ENCODE measurements at regions not wholly inside any gene's neighbourhood (a gene's known extent, or its start where the extent isn't known, plus 50 kb on each side); places are given as distances from the start of the nearest gene placed in this dataset.

DNA sequence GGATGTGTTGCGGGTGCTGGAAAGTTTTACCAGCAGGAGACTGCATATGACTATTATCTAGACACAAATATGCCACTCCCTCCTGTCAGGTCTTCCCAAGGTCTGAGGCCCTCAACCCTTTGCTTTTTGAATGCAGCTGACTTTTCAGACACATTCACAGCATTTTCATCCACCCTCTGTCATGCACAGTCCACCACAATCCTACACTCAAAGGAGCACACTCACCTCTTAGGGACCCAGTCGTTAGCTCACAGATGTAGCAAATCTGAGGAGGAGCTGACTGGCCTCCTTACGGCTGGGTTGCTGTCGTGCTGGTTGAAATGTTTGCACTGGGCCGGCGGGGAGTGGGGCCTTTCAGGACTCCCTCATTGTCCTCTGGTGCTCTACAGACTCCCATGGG, 479.4 kb downstream of the IRS2 start:
- Mint-ChIP-seq H3K27ac (ENCODE audit: unreplicated experiment) (no peak overlapping the region), H3K4me1 (ENCODE audit: low read depth, unreplicated experiment) (no peaks in the 10 kb centered on the region), H3K9me3 (ENCODE audit: unreplicated experiment) (peaks cover 2% of the 10 kb centered on the region), H3K4me3 (ENCODE audit: unreplicated experiment) (no peak overlapping the region), H3K27me3 (ENCODE audit: low read depth, unreplicated experiment) (peaks cover 4% of the 10 kb centered on the region), H3K36me3 (ENCODE audit: low read depth, unreplicated experiment) (no peaks in the 10 kb centered on the region)
- Histone ChIP-seq H3K9me3 (ENCODE audit: insufficient read depth, low read depth, low read length) (no peaks in the 10 kb centered on the region), H3K27ac (ENCODE audit: low read depth, low read length) (no peak overlapping the region), H3K79me2 (ENCODE audit: insufficient read depth, low read length) (no peaks in the 10 kb centered on the region), H4K20me1 (ENCODE audit: insufficient read depth, low read length) (no peaks in the 10 kb centered on the region), H2AFZ (ENCODE audit: low read depth, low read length) (no peak overlapping the region), H3K36me3 (ENCODE audit: insufficient read depth, low read length) (no peaks in the 10 kb centered on the region), H3K9ac (ENCODE audit: low read length) (no peak overlapping the region), H3K4me3 (ENCODE audit: insufficient read depth, low read depth, low read length) (no peak overlapping the region), H3K4me2 (ENCODE audit: low read length) (no peak overlapping the region), H3K4me1 (ENCODE audit: insufficient read depth, low read length) (no peaks in the 10 kb centered on the region), H3K27me3 (ENCODE audit: insufficient read depth, low read length) (no peaks in the 10 kb centered on the region)
- FAIRE-seq (no peak), DNase-seq (ENCODE audit: low read depth) (peak; percentile 45)
- TF ChIP-seq EZH2 (IDR thresholded peaks at IDR 0.05; ENCODE audit: insufficient read depth, low read length) (no peak), CTCF (IDR thresholded peaks at IDR 0.05; ENCODE audit: insufficient read depth, low read depth, low read length) (no peak)

DNA sequence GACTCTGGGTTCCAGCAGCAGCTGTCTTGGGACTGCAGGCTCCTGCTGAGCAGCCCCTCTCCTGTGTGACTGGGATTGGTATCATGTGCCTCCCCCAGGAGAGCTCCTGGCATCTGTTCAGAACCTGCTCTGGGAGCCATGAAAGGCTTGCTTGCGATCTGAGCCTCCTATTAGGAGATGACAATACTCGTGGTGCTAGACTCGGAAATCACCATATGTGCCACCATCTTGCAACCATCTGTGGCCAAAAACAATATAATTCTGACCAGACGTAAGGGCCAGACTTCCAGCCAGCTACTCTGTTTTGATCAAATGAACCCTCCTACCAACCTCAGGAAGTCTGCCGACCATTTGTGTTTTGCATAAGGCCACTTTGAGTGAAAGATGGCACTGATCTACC, 484.7 kb downstream of the IRS2 start:
- Histone ChIP-seq H4K20me1 (ENCODE audit: insufficient read depth, low read length) (no peaks in the 10 kb centered on the region), H3K27me3 (ENCODE audit: insufficient read depth, low read length) (no peaks in the 10 kb centered on the region), H3K4me1 (ENCODE audit: insufficient read depth, low read length) (peaks cover 13% of the 10 kb centered on the region), H3K79me2 (ENCODE audit: insufficient read depth, low read length) (no peaks in the 10 kb centered on the region), H3K36me3 (ENCODE audit: insufficient read depth, low read length) (no peaks in the 10 kb centered on the region), H3K9me3 (ENCODE audit: insufficient read depth, low read depth, low read length) (no peaks in the 10 kb centered on the region), H3K4me2 (ENCODE audit: low read length) (no peak overlapping the region), H3K27ac (ENCODE audit: low read depth, low read length) (no peak overlapping the region), H3K9ac (ENCODE audit: low read length) (no peak overlapping the region), H3K4me3 (ENCODE audit: insufficient read depth, low read depth, low read length) (no peak overlapping the region), H2AFZ (ENCODE audit: low read depth, low read length) (no peak overlapping the region)
- Mint-ChIP-seq H3K36me3 (ENCODE audit: low read depth, unreplicated experiment) (no peaks in the 10 kb centered on the region), H3K4me3 (ENCODE audit: unreplicated experiment) (no peak overlapping the region), H3K4me1 (ENCODE audit: low read depth, unreplicated experiment) (peaks cover 7% of the 10 kb centered on the region), H3K27ac (ENCODE audit: unreplicated experiment) (no peak overlapping the region), H3K27me3 (ENCODE audit: low read depth, unreplicated experiment) (no peaks in the 10 kb centered on the region), H3K9me3 (ENCODE audit: unreplicated experiment) (peaks cover 3% of the 10 kb centered on the region)
- TF ChIP-seq CTCF (IDR thresholded peaks at IDR 0.05; ENCODE audit: insufficient read depth, low read depth, low read length) = no peak
- no peak for DNase-seq (ENCODE audit: low read depth)
- FAIRE-seq = no peak

DNA sequence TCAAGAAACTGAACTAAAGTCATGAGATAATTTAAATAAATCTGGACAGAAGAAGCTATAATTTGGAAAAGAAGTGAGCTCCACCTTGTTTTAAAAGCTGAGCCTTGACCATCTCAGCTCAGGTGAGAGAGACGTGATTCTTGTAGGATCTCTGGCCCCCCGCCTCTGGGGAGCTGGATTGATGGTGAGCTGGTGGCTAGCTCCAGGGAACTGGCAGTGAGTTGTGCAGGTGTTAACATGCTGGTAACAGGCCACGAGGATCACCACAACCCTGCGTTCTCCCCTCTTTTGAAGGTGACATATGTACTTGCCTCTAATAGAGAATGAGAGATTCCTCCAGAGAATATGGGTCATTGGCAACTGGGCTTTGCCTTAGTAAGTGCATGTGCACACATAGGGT, 485.1 kb downstream of the IRS2 start:
- Histone ChIP-seq H2AFZ (ENCODE audit: low read depth, low read length) (no peak overlapping the region), H3K9me3 (ENCODE audit: insufficient read depth, low read depth, low read length) (no peaks in the 10 kb centered on the region), H3K4me3 (ENCODE audit: insufficient read depth, low read depth, low read length) (no peak overlapping the region), H3K4me2 (ENCODE audit: low read length) (no peak overlapping the region), H3K4me1 (ENCODE audit: insufficient read depth, low read length) (peaks cover 13% of the 10 kb centered on the region), H3K27me3 (ENCODE audit: insufficient read depth, low read length) (no peaks in the 10 kb centered on the region), H3K9ac (ENCODE audit: low read length) (no peak overlapping the region), H3K27ac (ENCODE audit: low read depth, low read length) (no peak overlapping the region), H4K20me1 (ENCODE audit: insufficient read depth, low read length) (no peaks in the 10 kb centered on the region), H3K36me3 (ENCODE audit: insufficient read depth, low read length) (no peaks in the 10 kb centered on the region), H3K79me2 (ENCODE audit: insufficient read depth, low read length) (no peaks in the 10 kb centered on the region)
- H3K4me3 Mint-ChIP-seq (ENCODE audit: unreplicated experiment) = no peak overlapping the region
- H3K27me3 Mint-ChIP-seq (ENCODE audit: low read depth, unreplicated experiment) = no peaks in the 10 kb centered on the region
- FAIRE-seq (no peak), DNase-seq (ENCODE audit: low read depth) (no peak)
- no peak overlapping the region for H3K27ac Mint-ChIP-seq (ENCODE audit: unreplicated experiment)
- H3K4me1 Mint-ChIP-seq (ENCODE audit: low read depth, unreplicated experiment) = peaks cover 7% of the 10 kb centered on the region
- no peak for TF ChIP-seq EZH2 (IDR thresholded peaks at IDR 0.05; ENCODE audit: insufficient read depth, low read length)
- no peak for TF ChIP-seq CTCF (IDR thresholded peaks at IDR 0.05; ENCODE audit: insufficient read depth, low read depth, low read length)
- H3K36me3 Mint-ChIP-seq (ENCODE audit: low read depth, unreplicated experiment) = no peaks in the 10 kb centered on the region
- peaks cover 3% of the 10 kb centered on the region for H3K9me3 Mint-ChIP-seq (ENCODE audit: unreplicated experiment)
